SU-DHL-6 (cell line): ENCODE measurements at regions not wholly inside any gene's neighbourhood (a gene's known extent, or its start where the extent isn't known, plus 50 kb on each side); places are given as distances from the start of the nearest gene placed in this dataset.

ENCODE experiments used
- H2AFZ ChIP-seq: fragments of 200-600 bp; sonication (generic); 2 replicates; pipeline ENCODE4 v1.6.1; 2014; ENCODE audit warnings: low read depth, mild to moderate bottlenecking, moderate library complexity, mixed read lengths, antibody characterized with exemption, low read length; ENCODE audit not compliant: severe bottlenecking
- H3F3A ChIP-seq: fragments of 200-600 bp; shearing (Covaris generic); 2 replicates; pipeline ENCODE4 v1.6.0; 2016; ENCODE audit warnings: antibody characterized with exemption, mild to moderate bottlenecking; ENCODE audit not compliant: insufficient read depth
- H3K27ac ChIP-seq: fragments of 200-600 bp; sonication (generic); 2 replicates; pipeline ENCODE4 v1.5.1; 2016; ENCODE audit warnings: low read depth, mild to moderate bottlenecking, low read length, moderate library complexity, mixed read lengths
- H3K27me3 ChIP-seq: fragments of 200-600 bp; sonication (generic), shearing (Covaris generic); 2 replicates; pipeline ENCODE4 v1.6.0; 2014; ENCODE audit warnings: mild to moderate bottlenecking, low read length
- H3K36me3 ChIP-seq: fragments of 200-600 bp; sonication (generic); 2 replicates; pipeline ENCODE4 v1.6.1; 2014; ENCODE audit warnings: mild to moderate bottlenecking, low read length, mixed read lengths
- H3K4me2 ChIP-seq: fragments of 300-600, 200-600 bp; shearing (Covaris generic), sonication (generic); 2 replicates; pipeline ENCODE4 v1.6.0; 2014; ENCODE audit warnings: low read length, low read depth, mild to moderate bottlenecking; ENCODE audit not compliant: poor library complexity, severe bottlenecking
- H3K4me3 ChIP-seq: fragments of 200-600 bp; sonication (generic); 2 replicates; pipeline ENCODE4 v1.5.1; 2014; ENCODE audit warnings: antibody characterized with exemption, low read length, mild to moderate bottlenecking, mixed read lengths; ENCODE audit not compliant: insufficient read depth, poor library complexity, severe bottlenecking
- H3K79me2 ChIP-seq: fragments of 200-600 bp; sonication (generic); 2 replicates; pipeline ENCODE4 v1.6.1; 2014; ENCODE audit warnings: mild to moderate bottlenecking, low read length, moderate library complexity; ENCODE audit not compliant: insufficient read depth
- H3K9ac ChIP-seq: fragments of 200-600 bp; sonication (generic); 2 replicates; pipeline ENCODE4 v1.7.0; 2014; ENCODE audit warnings: mild to moderate bottlenecking, low read length
- H3K9me2 ChIP-seq: fragments of 200-600 bp; sonication (generic); replicated peaks from 2 replicates; pipeline ENCODE4 v1.6.1; 2014; ENCODE audit warnings: low read length; ENCODE audit not compliant: insufficient read depth
- H3K9me3 ChIP-seq: fragments of 200-600 bp; sonication (generic); 2 replicates; pipeline ENCODE4 v1.6.1; 2014; ENCODE audit warnings: low read length, mixed read lengths; ENCODE audit not compliant: insufficient read depth
- H4K20me1 ChIP-seq: fragments of 200-600 bp; sonication (generic); 2 replicates; pipeline ENCODE4 v1.6.1; 2014; ENCODE audit warnings: low read depth, mild to moderate bottlenecking, antibody characterized with exemption, low read length, moderate library complexity, mixed read lengths
- CTCF ChIP-seq: fragments of 200-600 bp; sonication (generic); IDR thresholded peaks from one replicate; pipeline ENCODE4 v1.5.1; 2017; ENCODE audit warnings: antibody characterized with exemption, mild to moderate bottlenecking, low read length, moderate library complexity; ENCODE audit not compliant: insufficient read depth, poor library complexity, severe bottlenecking
- EZH2phosphoT487 ChIP-seq: fragments of 200-600 bp; sonication (generic), shearing (Covaris generic); conservative IDR thresholded peaks from 2 replicates; pipeline ENCODE4 v1.6.1; 2018; ENCODE audit warnings: mild to moderate bottlenecking, antibody characterized with exemption, low read length, moderate library complexity, mixed read lengths

GRCh38 chr14:100426314-100426713 is 103.2 kb downstream of the SLC25A47 start:
- TF ChIP-seq CTCF (no peak), EZH2phosphoT487 (no peak)
- H3K27ac ChIP-seq: no peak overlapping the region
- H3K36me3 ChIP-seq: no peaks in the 10 kb centered on the region
- no peak overlapping the region for H3K4me2 ChIP-seq
- H4K20me1 ChIP-seq: no peaks in the 10 kb centered on the region
- no peak overlapping the region for H3K4me3 ChIP-seq
- H3F3A ChIP-seq: no peaks in the 10 kb centered on the region
- H3K79me2 ChIP-seq: no peaks in the 10 kb centered on the region
- no peaks in the 10 kb centered on the region for H3K9me3 ChIP-seq
- no peaks in the 10 kb centered on the region for H3K9me2 ChIP-seq
- no peaks in the 10 kb centered on the region for H3K27me3 ChIP-seq
- H3K9ac ChIP-seq: no peak overlapping the region
- no peak overlapping the region for H2AFZ ChIP-seq

- no peak for TF ChIP-seq CTCF
- no peak for TF ChIP-seq EZH2phosphoT487
These were observed 104.0 kb downstream of the SLC25A47 start for GRCh38 chr14:100427166-100427565.

DNA sequence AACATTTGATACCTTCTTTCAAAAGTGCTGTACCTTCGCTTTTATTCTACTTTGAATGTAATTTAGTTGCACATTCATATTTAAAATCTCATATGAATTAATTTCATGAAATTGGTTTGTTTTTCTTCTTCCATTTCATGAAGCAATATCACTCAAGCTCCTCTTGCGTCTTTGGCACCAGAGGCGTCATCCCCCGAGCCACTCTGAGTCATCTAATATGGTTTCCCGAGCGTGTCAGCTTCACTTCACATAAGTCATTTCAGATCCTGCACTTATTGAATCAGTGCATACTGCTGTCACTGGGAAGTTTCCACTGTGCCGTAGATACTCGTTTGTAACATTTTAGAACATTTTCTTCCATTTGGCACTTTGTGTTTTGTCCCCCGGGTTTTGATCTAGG is 105.6 kb downstream of the SLC25A47 start:
- H3K36me3 ChIP-seq: no peaks in the 10 kb centered on the region
- no peaks in the 10 kb centered on the region for H3F3A ChIP-seq
- no peak overlapping the region for H3K4me3 ChIP-seq
- H3K9me2 ChIP-seq: no peaks in the 10 kb centered on the region
- H3K27ac ChIP-seq: no peak overlapping the region
- no peaks in the 10 kb centered on the region for H3K27me3 ChIP-seq
- no peak overlapping the region for H3K4me2 ChIP-seq
- no peak overlapping the region for H3K9ac ChIP-seq
- no peaks in the 10 kb centered on the region for H4K20me1 ChIP-seq
- H2AFZ ChIP-seq: no peak overlapping the region
- H3K79me2 ChIP-seq: no peaks in the 10 kb centered on the region
- H3K9me3 ChIP-seq: no peaks in the 10 kb centered on the region
- TF ChIP-seq EZH2phosphoT487: no peak
- no peak for TF ChIP-seq CTCF

More at GRCh38 chr14:100427166-100427565, 104.0 kb downstream of the SLC25A47 start:
- no peaks in the 10 kb centered on the region for H3F3A ChIP-seq
- H3K4me3 ChIP-seq: no peak overlapping the region
- no peak overlapping the region for H3K27ac ChIP-seq
- no peaks in the 10 kb centered on the region for H3K9me2 ChIP-seq
- no peaks in the 10 kb centered on the region for H4K20me1 ChIP-seq
- no peak overlapping the region for H2AFZ ChIP-seq
- no peak overlapping the region for H3K9ac ChIP-seq
- H3K36me3 ChIP-seq: no peaks in the 10 kb centered on the region
- H3K27me3 ChIP-seq: no peaks in the 10 kb centered on the region
- H3K9me3 ChIP-seq: no peaks in the 10 kb centered on the region
- no peak overlapping the region for H3K4me2 ChIP-seq
- no peaks in the 10 kb centered on the region for H3K79me2 ChIP-seq
